HFFc6 (cell line): ENCODE measurements at regions not wholly inside any gene's neighbourhood (a gene's known extent, or its start where the extent isn't known, plus 50 kb on each side); places are given as distances from the start of the nearest gene placed in this dataset.
"Not testable (repeated sequence)": the region's sequence is repeated elsewhere in the genome, so short reads cannot be mapped to it uniquely, and the experiment has no call there.

ENCODE experiments used
- DNase-seq: peaks from one replicate; pipeline ENCODE4 v3.0.0-alpha.2; 2018
- H3K27ac Mint-ChIP-seq: 2 replicates; pipeline ENCODE4 v1.8.0; 2020; ENCODE audit warnings: mild to moderate bottlenecking, mixed read lengths
- H3K27me3 Mint-ChIP-seq: 2 replicates; pipeline ENCODE4 v1.8.0; 2021; ENCODE audit warnings: mild to moderate bottlenecking, moderate library complexity, mixed read lengths; ENCODE audit not compliant: insufficient read depth
- H3K36me3 Mint-ChIP-seq: 2 replicates; pipeline ENCODE4 v1.8.0; 2021; ENCODE audit warnings: low read depth, mixed read lengths
- H3K4me1 Mint-ChIP-seq: 2 replicates; pipeline ENCODE4 v1.8.0; 2020; ENCODE audit warnings: low read depth, mixed read lengths
- H3K4me3 Mint-ChIP-seq: 2 replicates; pipeline ENCODE4 v1.8.0; 2020; ENCODE audit warnings: mild to moderate bottlenecking, moderate library complexity, mixed read lengths
- H3K9me3 Mint-ChIP-seq: 2 replicates; pipeline ENCODE4 v1.8.0; 2020; ENCODE audit warnings: mild to moderate bottlenecking, mixed read lengths
- CTCF ChIP-seq: fragments of 200-600 bp; sonication (generic); IDR thresholded peaks from 2 replicates; pipeline ENCODE4 v1.5.0; 2021; ENCODE audit warnings: antibody characterized with exemption, mild to moderate bottlenecking

GRCh38 chr21:35274923-35275322 lies 225.8 kb upstream of the RUNX1 start:
- peaks cover 14% of the 10 kb centered on the region for H3K36me3 Mint-ChIP-seq
- DNase-seq = no peak

GRCh38 chr21:35274090-35274489 lies 225.0 kb upstream of the RUNX1 start:
- peaks cover 5% of the 10 kb centered on the region for H3K9me3 Mint-ChIP-seq
- H3K27ac Mint-ChIP-seq = no peak overlapping the region
- H3K27me3 Mint-ChIP-seq = no peaks in the 10 kb centered on the region; the same call in 1 of the 2 replicates
- peaks cover 11% of the 10 kb centered on the region for H3K36me3 Mint-ChIP-seq
- no peak for TF ChIP-seq CTCF
- peaks cover 10% of the 10 kb centered on the region; the same call in 1 of the 2 replicates for H3K4me1 Mint-ChIP-seq
- DNase-seq = no peak
- no peak overlapping the region for H3K4me3 Mint-ChIP-seq

More at GRCh38 chr21:35274923-35275322, 225.8 kb upstream of the RUNX1 start:
- Mint-ChIP-seq H3K9me3 (peaks cover 5% of the 10 kb centered on the region), H3K27me3 (no peaks in the 10 kb centered on the region; the same call in 1 of the 2 replicates), H3K4me1 (peaks cover 13% of the 10 kb centered on the region; the same call in 1 of the 2 replicates), H3K4me3 (no peak overlapping the region), H3K27ac (no peak overlapping the region)
- TF ChIP-seq CTCF = no peak

- H3K4me1 Mint-ChIP-seq = peaks cover 10% of the 10 kb centered on the region; the same call in 1 of the 2 replicates
- H3K27me3 Mint-ChIP-seq = no peaks in the 10 kb centered on the region; the same call in 1 of the 2 replicates
- H3K4me3 Mint-ChIP-seq = no peak overlapping the region
- peaks cover 11% of the 10 kb centered on the region for H3K36me3 Mint-ChIP-seq
- peaks cover 5% of the 10 kb centered on the region for H3K9me3 Mint-ChIP-seq
- H3K27ac Mint-ChIP-seq = no peak overlapping the region
- no peak for TF ChIP-seq CTCF
- DNase-seq = no peak
These were observed 224.2 kb upstream of the RUNX1 start for GRCh38 chr21:35273333-35273732.

- H3K4me3 Mint-ChIP-seq, H3K4me1 Mint-ChIP-seq, H3K27me3 Mint-ChIP-seq, H3K36me3 Mint-ChIP-seq, H3K27ac Mint-ChIP-seq, H3K9me3 Mint-ChIP-seq, DNase-seq: not testable (repeated sequence)
These were observed 222.4 kb upstream of the RUNX1 start for GRCh38 chr21:35271344-35272118.

GRCh38 chr21:35268817-35269216 lies 219.7 kb upstream of the RUNX1 start:
- Mint-ChIP-seq H3K9me3 (peaks cover 5% of the 10 kb centered on the region), H3K27me3 (peaks cover 2% of the 10 kb centered on the region; the same call in 1 of the 2 replicates), H3K4me1 (peaks cover 32% of the 10 kb centered on the region), H3K4me3 (no peak overlapping the region), H3K36me3 (peaks cover 6% of the 10 kb centered on the region), H3K27ac (no peak overlapping the region)
- no peak for DNase-seq
- no peak for TF ChIP-seq CTCF

- H3K4me3 Mint-ChIP-seq = no peak overlapping the region
- H3K4me1 Mint-ChIP-seq = peaks cover 32% of the 10 kb centered on the region
- peaks cover 2% of the 10 kb centered on the region; the same call in 1 of the 2 replicates for H3K27me3 Mint-ChIP-seq
- no peak for TF ChIP-seq CTCF
- peaks cover 6% of the 10 kb centered on the region for H3K36me3 Mint-ChIP-seq
- DNase-seq = no peak
- H3K9me3 Mint-ChIP-seq = peaks cover 5% of the 10 kb centered on the region
- H3K27ac Mint-ChIP-seq = no peak overlapping the region
These were observed 219.2 kb upstream of the RUNX1 start for GRCh38 chr21:35268261-35268660.
